Activated naive CD4-positive, alpha-beta T cell treated with anti-CD3 and anti-CD28 coated beads, Interleukin-2, amount 50 U/mL, for 72 hours (primary cell): ENCODE measurements at regions not wholly inside any gene's neighbourhood (a gene's known extent, or its start where the extent isn't known, plus 50 kb on each side); places are given as distances from the start of the nearest gene placed in this dataset.

Experiments used
- ATAC-seq, 2 donors: fragments of 150-1000 bp; cut with Tn5 transposase; 2 replicates each; pipeline ENCODE4 v1.10.0; 2021; ENCODE audit warnings: mild to moderate bottlenecking in 2 of 2, moderate library complexity in 2 of 2
- DNase-seq, 2 donors: peaks; one replicate each; pipeline ENCODE4 v3.0.0; 2021 to 2022; ENCODE audit warnings: low spot score in 2 of 2
- H3K27ac Mint-ChIP-seq, 2 donors: one replicate each; pipeline ENCODE4 v1.8.0; 2022; ENCODE audit warnings: mild to moderate bottlenecking in 2 of 2, mixed read lengths in 2 of 2
- H3K36me3 Mint-ChIP-seq, 2 donors: one replicate each; pipeline ENCODE4 v1.8.0; 2022; ENCODE audit warnings: mixed read lengths in 2 of 2
- H3K9me3 Mint-ChIP-seq, 2 donors: one replicate each; pipeline ENCODE4 v1.8.0; 2022; ENCODE audit warnings: mixed read lengths in 2 of 2

GRCh38 chr4:180217070-180217469 lies 2026.1 kb upstream of the TENM3 start:
- no peak for ATAC-seq
- Mint-ChIP-seq H3K9me3 (peaks cover 6 to 14% of the 10 kb centered on the region in 2 donors), H3K36me3 (peaks cover 0 to 6% of the 10 kb centered on the region in 2 donors), H3K27ac (no peak overlapping the region)
- DNase-seq, result no peak

DNA sequence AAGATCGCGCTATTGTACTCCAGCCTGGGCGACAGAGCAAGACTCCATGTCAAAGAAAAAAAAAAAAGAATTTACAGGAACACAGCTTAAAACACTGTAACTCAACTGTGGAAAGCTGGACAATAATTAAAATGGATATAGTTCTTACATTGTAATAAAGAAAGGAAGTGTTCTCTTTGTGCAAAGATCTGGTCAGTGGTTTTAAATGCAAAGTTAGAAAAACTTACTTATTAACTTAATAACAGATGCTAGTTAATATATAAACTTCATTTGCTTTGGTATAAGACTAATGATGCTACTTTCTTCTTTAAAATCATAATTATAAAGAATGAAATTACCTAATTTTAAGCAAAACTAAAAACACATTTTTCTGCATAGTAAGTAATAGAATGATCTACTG lies 2024.1 kb upstream of the TENM3 start:
- Mint-ChIP-seq H3K36me3 (peaks cover 0 to 6% of the 10 kb centered on the region in 2 donors), H3K27ac (no peak overlapping the region), H3K9me3 (peaks cover 11 to 20% of the 10 kb centered on the region in 2 donors)
- no peak for DNase-seq
- no peak for ATAC-seq

- H3K36me3 Mint-ChIP-seq, result no peaks in the 10 kb centered on the region
Measured at GRCh38 chr4:180225977-180226376, 2017.2 kb upstream of the TENM3 start.

GRCh38 chr4:180234730-180235129 lies 2008.5 kb upstream of the TENM3 start:
- ATAC-seq (no peak), DNase-seq (no peak)
- Mint-ChIP-seq H3K9me3 (peaks cover 6 to 10% of the 10 kb centered on the region in 2 donors), H3K27ac (no peak overlapping the region), H3K36me3 (no peaks in the 10 kb centered on the region)

More at GRCh38 chr4:180225977-180226376, 2017.2 kb upstream of the TENM3 start:
- no peak overlapping the region for H3K27ac Mint-ChIP-seq
- ATAC-seq (no peak), DNase-seq (no peak)
- H3K9me3 Mint-ChIP-seq, result peaks cover 9 to 27% of the 10 kb centered on the region in 2 donors

DNA sequence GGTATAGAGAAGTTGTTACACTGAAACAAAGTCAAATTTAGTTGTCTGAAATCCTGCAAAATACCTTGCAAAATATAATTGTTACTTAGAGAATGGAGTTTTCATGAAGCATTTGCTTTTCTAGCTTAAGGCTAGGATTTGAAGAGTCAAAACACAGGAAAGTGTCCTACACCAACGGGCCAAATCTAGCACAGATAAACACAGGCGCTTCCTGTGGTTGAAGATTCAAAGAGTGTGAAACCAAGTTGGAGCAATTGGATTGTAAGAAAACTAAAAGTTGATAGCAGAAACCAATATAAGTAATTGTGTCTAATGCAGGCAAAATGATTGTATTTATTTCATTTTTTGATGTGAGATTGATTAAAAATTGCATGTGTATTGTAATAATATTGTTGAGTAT lies 2002.5 kb upstream of the TENM3 start:
- no peak for ATAC-seq
- no peak for DNase-seq
- H3K36me3 Mint-ChIP-seq, result peaks cover 0 to 2% of the 10 kb centered on the region in 2 donors

DNA sequence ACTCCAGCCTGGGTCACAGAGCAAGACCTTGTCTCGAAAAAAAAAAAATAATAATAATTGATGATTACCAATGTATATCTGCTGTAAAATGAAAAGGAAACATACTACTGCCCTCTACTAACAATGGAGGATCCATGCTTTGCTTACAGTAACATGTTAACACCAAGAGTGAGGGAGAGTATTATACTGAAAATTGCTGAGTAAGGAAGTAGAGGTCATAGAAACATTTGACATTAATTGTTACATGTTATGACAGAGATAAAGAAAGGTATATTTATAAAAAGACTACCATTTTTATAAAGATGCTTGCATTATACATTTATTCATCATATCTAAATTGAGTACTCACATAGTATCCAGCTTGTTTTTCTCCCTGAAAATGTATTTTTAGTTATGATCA lies 1989.8 kb upstream of the TENM3 start:
- DNase-seq, result no peak
- Mint-ChIP-seq H3K36me3 (no peaks in the 10 kb centered on the region), H3K27ac (no peak overlapping the region), H3K9me3 (peaks cover 0 to 5% of the 10 kb centered on the region in 2 donors)
- ATAC-seq, result no peak

More for the DNA sequence above, 2002.5 kb upstream of the TENM3 start:
- H3K27ac Mint-ChIP-seq, result no peak overlapping the region
- peaks cover 9 to 12% of the 10 kb centered on the region in 2 donors for H3K9me3 Mint-ChIP-seq

DNA sequence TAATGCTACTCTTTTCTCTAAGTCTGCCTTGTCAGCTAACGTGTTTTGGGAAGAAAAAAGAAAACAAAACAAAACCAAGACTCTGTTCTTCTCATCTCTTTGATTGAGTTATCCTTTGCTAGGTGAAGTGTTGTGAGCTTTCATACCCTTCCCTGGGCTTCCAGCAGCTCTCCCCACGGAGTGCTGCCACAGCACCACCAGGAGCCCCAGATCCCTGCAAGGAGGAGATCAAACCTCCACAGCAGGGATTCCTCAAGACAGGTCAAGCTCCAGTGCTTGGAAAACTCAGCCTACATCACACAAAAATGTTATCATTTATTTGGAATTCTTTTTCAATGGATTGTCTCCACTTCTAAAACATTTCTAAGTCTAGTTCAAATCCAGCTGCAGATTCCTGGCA lies 1981.9 kb upstream of the TENM3 start:
- H3K27ac Mint-ChIP-seq, result no peak overlapping the region
- H3K36me3 Mint-ChIP-seq, result no peaks in the 10 kb centered on the region
- DNase-seq, result no peak
- H3K9me3 Mint-ChIP-seq, result peaks cover 0 to 4% of the 10 kb centered on the region in 2 donors
- ATAC-seq, result no peak

- H3K9me3 Mint-ChIP-seq, result peaks cover 9 to 11% of the 10 kb centered on the region in 2 donors
- no peak for ATAC-seq
- H3K36me3 Mint-ChIP-seq, result no peaks in the 10 kb centered on the region
- no peak for DNase-seq
- no peak overlapping the region for H3K27ac Mint-ChIP-seq
Measured at GRCh38 chr4:180280076-180280475, 1963.1 kb upstream of the TENM3 start.

DNA sequence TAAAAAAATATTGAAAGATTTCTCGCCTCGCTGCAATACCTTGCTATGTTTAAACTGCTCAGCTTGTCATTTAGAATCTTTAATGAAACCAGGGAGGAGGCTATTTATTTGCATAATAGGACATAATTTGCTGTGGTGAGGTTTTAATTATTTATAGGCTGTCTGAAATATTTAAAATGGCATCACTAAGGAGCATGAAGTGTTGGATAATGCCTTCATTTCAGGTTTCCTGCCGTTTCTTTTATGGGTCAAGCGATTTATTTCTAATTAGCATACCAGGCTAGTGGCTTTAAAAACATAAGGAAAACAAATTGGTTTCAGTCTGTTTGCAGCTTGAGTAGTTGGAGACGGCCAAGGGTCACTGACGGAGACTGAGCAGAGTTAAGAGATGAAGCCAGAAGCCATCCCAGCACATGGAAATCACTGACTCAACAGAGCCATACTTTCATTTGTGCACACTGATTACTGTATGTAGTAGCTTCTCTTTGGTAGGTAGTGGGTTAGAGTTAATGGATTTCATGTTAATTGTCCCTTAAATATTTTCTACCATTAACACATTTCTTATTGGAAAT lies 1962.4 kb upstream of the TENM3 start:
- DNase-seq (no peak), ATAC-seq (no peak)
- Mint-ChIP-seq H3K9me3 (peaks cover 6 to 9% of the 10 kb centered on the region in 2 donors), H3K27ac (no peak overlapping the region), H3K36me3 (no peaks in the 10 kb centered on the region)

DNA sequence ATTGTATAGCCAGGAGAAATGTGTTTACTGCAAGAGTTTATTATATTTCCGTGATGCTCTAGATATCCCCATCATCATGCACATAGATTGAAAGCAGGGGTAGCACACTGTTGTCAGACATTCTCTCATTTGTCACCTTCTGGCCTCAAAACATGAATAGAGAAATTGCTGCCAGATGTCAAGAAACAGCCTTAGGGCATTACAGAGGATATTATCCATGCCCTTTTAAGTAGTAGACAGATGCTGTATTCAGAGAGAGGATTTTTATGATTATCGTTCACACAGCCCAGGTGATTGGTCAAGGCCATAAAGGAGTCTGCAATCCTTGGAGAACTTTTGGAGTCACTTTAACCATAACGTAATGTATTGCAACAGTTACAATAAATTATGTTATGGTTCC lies 1961.5 kb upstream of the TENM3 start:
- Mint-ChIP-seq H3K36me3 (no peaks in the 10 kb centered on the region), H3K27ac (no peak overlapping the region), H3K9me3 (peaks cover 5 to 7% of the 10 kb centered on the region in 2 donors)
- DNase-seq, result no peak
- no peak for ATAC-seq

GRCh38 chr4:180284267-180284666 lies 1958.9 kb upstream of the TENM3 start:
- Mint-ChIP-seq H3K9me3 (peaks cover 0 to 10% of the 10 kb centered on the region in 2 donors), H3K36me3 (no peaks in the 10 kb centered on the region)

GRCh38 chr4:180285796-180286195 lies 1957.4 kb upstream of the TENM3 start:
- DNase-seq, result no peak
- Mint-ChIP-seq H3K27ac (no peak overlapping the region), H3K9me3 (peaks cover 6 to 16% of the 10 kb centered on the region in 2 donors), H3K36me3 (no peaks in the 10 kb centered on the region)
- no peak for ATAC-seq

More at GRCh38 chr4:180284267-180284666, 1958.9 kb upstream of the TENM3 start:
- no peak overlapping the region for H3K27ac Mint-ChIP-seq
- ATAC-seq, result no peak
- no peak for DNase-seq

- no peak for DNase-seq
- Mint-ChIP-seq H3K27ac (no peak overlapping the region), H3K36me3 (no peaks in the 10 kb centered on the region), H3K9me3 (peaks cover 16 to 18% of the 10 kb centered on the region in 2 donors)
- no peak for ATAC-seq
Measured at GRCh38 chr4:180292339-180292738, 1950.9 kb upstream of the TENM3 start.

DNA sequence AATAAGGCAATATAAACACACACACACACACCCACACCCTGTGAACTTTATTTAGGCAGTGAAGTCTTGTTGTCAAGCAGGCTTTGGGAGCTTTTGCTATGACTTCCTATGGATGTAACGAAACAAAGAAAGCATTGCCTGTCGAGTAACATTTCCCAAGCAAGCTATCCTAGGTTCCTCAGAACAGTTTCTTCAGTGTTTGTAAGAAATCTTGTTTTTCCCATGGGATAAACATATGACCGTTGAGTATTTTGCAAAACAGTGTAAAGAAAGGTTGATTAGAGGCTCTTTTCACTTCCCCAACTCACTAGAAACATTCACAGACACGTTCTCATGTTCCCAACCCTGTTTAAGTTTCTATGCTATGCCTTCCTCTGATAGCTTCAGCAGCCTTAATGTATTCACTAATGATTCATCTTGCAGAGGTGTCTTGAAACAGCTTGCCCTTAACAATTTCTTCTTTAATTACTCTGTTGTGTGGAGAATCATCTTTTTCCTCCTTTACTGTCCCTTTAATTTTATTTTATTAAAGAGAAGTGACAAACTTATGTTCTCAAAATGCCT lies 1947.1 kb upstream of the TENM3 start:
- ATAC-seq, result no peak
- no peak for DNase-seq
- no peak overlapping the region for H3K27ac Mint-ChIP-seq
- no peaks in the 10 kb centered on the region for H3K36me3 Mint-ChIP-seq
- peaks cover 10 to 27% of the 10 kb centered on the region in 2 donors for H3K9me3 Mint-ChIP-seq

DNA sequence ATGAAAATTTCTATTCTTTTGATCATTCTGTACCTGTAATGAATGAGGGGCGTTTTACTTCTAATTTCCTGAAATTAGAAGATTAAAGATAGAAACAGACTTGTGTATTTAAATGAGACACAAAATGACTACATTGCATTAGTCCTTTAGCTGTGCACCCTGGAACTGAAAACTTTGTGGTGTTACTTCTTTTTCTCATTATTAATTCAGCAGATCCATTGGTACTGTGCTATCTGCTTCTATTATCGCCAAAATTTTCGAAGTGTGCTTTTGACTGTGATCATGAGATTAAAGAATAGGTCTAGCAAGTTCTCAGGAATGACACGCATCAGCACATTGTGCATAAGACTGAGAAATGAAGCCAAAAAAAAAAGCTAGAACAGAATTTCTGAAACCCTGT lies 1938.9 kb upstream of the TENM3 start:
- ATAC-seq, result no peak
- no peaks in the 10 kb centered on the region for H3K36me3 Mint-ChIP-seq
- no peak overlapping the region for H3K27ac Mint-ChIP-seq
- no peak for DNase-seq
- H3K9me3 Mint-ChIP-seq, result peaks cover 7 to 16% of the 10 kb centered on the region in 2 donors

DNA sequence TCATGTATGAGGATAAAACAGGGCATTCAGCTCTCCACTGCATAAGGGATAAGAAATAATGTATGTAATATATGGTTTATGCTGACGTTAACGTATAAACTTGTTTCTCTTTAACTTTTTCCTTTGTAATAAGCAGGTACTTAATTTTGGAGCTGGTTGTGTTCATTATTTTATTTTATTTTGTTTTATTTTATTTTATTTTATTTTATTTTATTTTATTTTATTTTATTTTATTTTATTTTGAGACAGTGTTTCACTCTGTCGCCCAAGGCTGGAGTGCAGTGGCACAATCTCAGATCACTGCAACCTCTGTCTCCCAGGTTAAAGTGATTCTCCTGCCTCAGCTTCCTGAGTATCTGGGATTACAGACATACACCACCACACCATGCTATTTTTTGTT lies 1932.6 kb upstream of the TENM3 start:
- no peak overlapping the region for H3K27ac Mint-ChIP-seq
- peaks cover 11 to 18% of the 10 kb centered on the region in 2 donors for H3K9me3 Mint-ChIP-seq
- ATAC-seq, result no peak

DNA sequence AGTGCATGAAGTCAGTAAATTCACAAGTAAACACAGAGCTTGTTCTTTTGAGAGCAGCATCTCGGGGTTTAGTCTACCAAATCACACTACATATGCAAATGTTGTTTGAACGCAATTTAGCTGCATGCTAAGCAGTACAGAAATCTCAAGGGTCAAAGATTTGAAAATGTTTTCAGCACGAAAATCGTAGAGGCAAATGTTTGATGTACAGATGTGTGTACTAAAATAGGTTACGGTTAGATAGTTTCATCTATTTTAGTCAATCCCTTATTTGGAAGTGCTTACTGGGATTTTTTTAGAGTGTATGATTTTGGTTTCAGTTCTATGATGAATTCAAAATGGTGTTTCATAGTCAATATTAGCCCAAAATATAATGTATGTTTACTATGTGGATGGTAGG lies 1928.2 kb upstream of the TENM3 start:
- H3K9me3 Mint-ChIP-seq, result peaks cover 10 to 20% of the 10 kb centered on the region in 2 donors
- DNase-seq, result no peak

More for the DNA sequence above, 1932.6 kb upstream of the TENM3 start:
- no peak for DNase-seq
- no peaks in the 10 kb centered on the region for H3K36me3 Mint-ChIP-seq

GRCh38 chr4:180330521-180330920 lies 1912.7 kb upstream of the TENM3 start:
- H3K9me3 Mint-ChIP-seq, result peaks cover 10% of the 10 kb centered on the region in 2 donors
- no peak for ATAC-seq
- DNase-seq, result no peak
- no peaks in the 10 kb centered on the region for H3K36me3 Mint-ChIP-seq
- H3K27ac Mint-ChIP-seq, result no peak overlapping the region

More for the DNA sequence above, 1928.2 kb upstream of the TENM3 start:
- Mint-ChIP-seq H3K27ac (no peak overlapping the region), H3K36me3 (no peaks in the 10 kb centered on the region)
- no peak for ATAC-seq
